ENCODE measurements at regions not wholly inside any gene's neighbourhood (a gene's known extent, or its start where the extent isn't known, plus 50 kb on each side); places are given as distances from the start of the nearest gene placed in this dataset.

DNA sequence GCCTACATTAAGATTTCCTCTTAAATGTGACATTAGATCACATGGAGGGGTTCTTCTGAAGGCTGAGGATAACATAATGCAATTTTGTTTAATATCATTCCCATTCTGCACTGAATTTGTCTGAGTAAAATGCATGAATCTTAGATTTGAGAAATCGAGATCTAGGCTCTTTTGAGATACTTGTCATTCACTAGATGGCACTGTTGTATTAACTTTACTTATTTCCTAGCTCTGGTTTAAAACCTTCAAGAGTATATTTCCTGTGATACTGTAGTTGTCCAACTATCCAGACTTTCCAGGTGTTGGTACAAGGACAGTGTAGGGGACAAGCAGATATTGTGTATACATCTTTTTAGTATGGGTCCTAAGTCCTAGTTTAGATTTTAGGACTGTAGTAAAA, 91.7 kb upstream of the SEL1L start:
- TF ChIP-seq GATA2 (IDR thresholded peaks at IDR 0.05; ENCODE audit: insufficient read depth, insufficient read length, low read depth, low read length) (no peak), POLR2AphosphoS5 (IDR thresholded peaks at IDR 0.05; ENCODE audit: insufficient read depth, low read depth, low read length) (no peak), MYC (IDR thresholded peaks at IDR 0.05; ENCODE audit: low read depth, low read length) (no peak), JUN (IDR thresholded peaks at IDR 0.05; ENCODE audit: borderline replicate concordance, insufficient read depth, insufficient read length, low read depth) (no peak), FOS (IDR thresholded peaks at IDR 0.05; ENCODE audit: borderline replicate concordance, insufficient read depth, low read length) (no peak), POLR2A (IDR thresholded peaks at IDR 0.05; ENCODE audit: low read depth, low read length) (no peak), EZH2 (IDR thresholded peaks at IDR 0.05; ENCODE audit: borderline replicate concordance, low read depth, low read length, severe bottlenecking) (no peak)
- TF ChIP-seq, protein P1, sequence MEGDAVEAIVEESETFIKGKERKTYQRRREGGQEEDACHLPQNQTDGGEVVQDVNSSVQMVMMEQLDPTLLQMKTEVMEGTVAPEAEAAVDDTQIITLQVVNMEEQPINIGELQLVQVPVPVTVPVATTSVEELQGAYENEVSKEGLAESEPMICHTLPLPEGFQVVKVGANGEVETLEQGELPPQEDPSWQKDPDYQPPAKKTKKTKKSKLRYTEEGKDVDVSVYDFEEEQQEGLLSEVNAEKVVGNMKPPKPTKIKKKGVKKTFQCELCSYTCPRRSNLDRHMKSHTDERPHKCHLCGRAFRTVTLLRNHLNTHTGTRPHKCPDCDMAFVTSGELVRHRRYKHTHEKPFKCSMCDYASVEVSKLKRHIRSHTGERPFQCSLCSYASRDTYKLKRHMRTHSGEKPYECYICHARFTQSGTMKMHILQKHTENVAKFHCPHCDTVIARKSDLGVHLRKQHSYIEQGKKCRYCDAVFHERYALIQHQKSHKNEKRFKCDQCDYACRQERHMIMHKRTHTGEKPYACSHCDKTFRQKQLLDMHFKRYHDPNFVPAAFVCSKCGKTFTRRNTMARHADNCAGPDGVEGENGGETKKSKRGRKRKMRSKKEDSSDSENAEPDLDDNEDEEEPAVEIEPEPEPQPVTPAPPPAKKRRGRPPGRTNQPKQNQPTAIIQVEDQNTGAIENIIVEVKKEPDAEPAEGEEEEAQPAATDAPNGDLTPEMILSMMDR (IDR thresholded peaks at IDR 0.05; ENCODE audit: extremely low read depth in 1 of 2, insufficient read depth in 1 of 2, low read depth in 1 of 2, low read length in 2 of 2), result no peak
- TF ChIP-seq, protein P2, sequence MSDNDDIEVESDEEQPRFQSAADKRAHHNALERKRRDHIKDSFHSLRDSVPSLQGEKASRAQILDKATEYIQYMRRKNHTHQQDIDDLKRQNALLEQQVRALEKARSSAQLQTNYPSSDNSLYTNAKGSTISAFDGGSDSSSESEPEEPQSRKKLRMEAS (IDR thresholded peaks at IDR 0.05; ENCODE audit: insufficient read depth, insufficient read length), result no peak
- H3K4me3 ChIP-seq (replicated peaks in 1 of 3; ENCODE audit: insufficient read depth in 1 of 3, low read depth in 1 of 3, low read length in 3 of 3), result no peak overlapping the region
- no peak overlapping the region for H2AFZ ChIP-seq (ENCODE audit: low read depth, low read length)
- H3K4me2 ChIP-seq (ENCODE audit: insufficient read depth, low read length), result no peak overlapping the region
- no peaks in the 10 kb centered on the region for H3K9me1 ChIP-seq (replicated peaks; ENCODE audit: control insufficient read depth, extremely low read depth, insufficient read depth, low read length)
- no peaks in the 10 kb centered on the region for H3K36me3 ChIP-seq (ENCODE audit: control insufficient read depth in 2 of 2, extremely low read depth in 1 of 2, insufficient read depth in 2 of 2, low read length in 2 of 2)
- FAIRE-seq, result no peak
- no TSS peak for BruUV-seq (replicated peaks)
- ChIA-PET POLR2A (no interaction called here), CTCF (no interaction called here)
- dilution Hi-C loops (cut with MboI; ENCODE audit: extremely low pct_ligation_motif_present, low sequenced_read_pairs) (no loop called here), intact Hi-C loops (cut with micrococcal nuclease) (no loop called here)
- no peak overlapping the region for H3K27ac ChIP-seq (ENCODE audit: insufficient read depth, low read depth, low read length)
- no peaks in the 10 kb centered on the region for H3K9me3 ChIP-seq (replicated peaks; ENCODE audit: control insufficient read depth, insufficient read depth, low read length)
- no peaks in the 10 kb centered on the region for H3K79me2 ChIP-seq (ENCODE audit: control insufficient read depth, insufficient read depth, low read length)
- no peak overlapping the region for H3K9ac ChIP-seq (replicated peaks; ENCODE audit: extremely low read depth, insufficient read depth, low read length)
- no peaks in the 10 kb centered on the region for H3K4me1 ChIP-seq (ENCODE audit: control insufficient read depth, extremely low read depth, insufficient read depth, low read length)
- no peaks in the 10 kb centered on the region for H4K20me1 ChIP-seq (replicated peaks; ENCODE audit: control insufficient read depth, extremely low read depth, insufficient read depth, low read length)
- H3K27me3 ChIP-seq (ENCODE audit: control insufficient read depth in 2 of 2, insufficient read depth in 2 of 2, low read length in 2 of 2), result no peaks in the 10 kb centered on the region
- no peak for DNase-seq (ENCODE audit: low read depth, low spot score)
